ENCODE measurements at regions not wholly inside any gene's neighbourhood (a gene's known extent, or its start where the extent isn't known, plus 50 kb on each side); places are given as distances from the start of the nearest gene placed in this dataset.

DNA sequence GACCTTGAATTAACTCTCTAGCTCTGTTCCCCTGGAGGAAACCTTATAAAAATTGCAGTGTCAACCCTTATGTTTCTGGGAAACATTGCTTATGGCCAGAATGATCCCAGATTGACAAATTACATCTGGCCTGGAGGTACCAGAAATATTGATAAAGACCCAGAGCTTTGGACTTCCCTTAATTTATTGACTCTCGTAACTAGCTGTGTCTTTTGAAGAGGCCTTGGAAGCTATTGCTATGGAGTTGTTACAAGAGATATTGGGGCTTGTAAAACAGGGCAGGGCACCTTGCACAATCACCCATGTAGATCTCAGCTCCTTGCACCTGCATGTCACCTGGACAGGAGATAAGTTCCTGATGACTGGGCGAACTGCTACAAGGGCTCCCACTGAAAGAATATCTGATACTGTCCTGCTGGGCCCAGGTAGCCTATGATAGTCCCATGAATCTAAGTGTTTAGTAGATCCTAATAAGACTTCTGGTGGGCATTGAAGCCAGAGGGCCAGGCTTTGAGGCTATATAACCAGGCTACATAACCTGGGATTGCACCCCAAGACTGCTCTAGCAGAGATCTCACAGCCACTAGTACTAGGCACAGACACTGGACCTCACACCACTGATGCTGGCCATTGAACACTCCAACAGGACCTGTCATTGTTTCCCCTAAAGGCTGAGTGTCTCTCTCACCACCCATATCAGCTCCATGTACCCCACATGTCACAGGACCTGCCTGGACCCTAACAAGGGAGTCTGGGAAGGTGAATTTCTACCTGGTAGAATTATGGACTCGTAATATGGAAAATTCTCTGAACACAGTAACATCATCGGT lies 135.7 kb upstream of the PWP1 start:
- H3K4me3 ChIP-seq (ENCODE audit: low read depth, low read length) = no peak overlapping the region
- DNase-seq (ENCODE audit: low read depth) = no peak

DNA sequence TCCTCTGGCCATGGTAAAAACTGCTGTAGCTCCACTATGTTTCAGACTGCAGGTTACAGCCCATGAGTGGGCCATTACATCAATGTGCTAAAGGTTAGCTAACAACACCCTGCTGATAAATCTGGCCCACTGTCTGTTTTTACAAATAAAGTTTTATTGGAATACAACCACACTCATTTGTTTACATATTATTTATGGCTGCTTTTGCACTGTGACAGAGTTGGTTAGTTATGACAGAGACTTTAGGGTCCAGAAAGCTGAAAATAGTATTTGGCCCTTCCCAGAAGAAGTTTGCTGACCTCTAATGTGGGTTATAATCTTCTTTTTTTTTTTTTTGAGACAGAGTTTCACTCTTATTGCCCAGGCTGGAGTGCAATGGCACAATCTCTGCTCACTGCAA lies 134.2 kb upstream of the PWP1 start:
- no peak overlapping the region for H3K4me3 ChIP-seq (ENCODE audit: low read depth, low read length)
- no peak for DNase-seq (ENCODE audit: low read depth)

DNA sequence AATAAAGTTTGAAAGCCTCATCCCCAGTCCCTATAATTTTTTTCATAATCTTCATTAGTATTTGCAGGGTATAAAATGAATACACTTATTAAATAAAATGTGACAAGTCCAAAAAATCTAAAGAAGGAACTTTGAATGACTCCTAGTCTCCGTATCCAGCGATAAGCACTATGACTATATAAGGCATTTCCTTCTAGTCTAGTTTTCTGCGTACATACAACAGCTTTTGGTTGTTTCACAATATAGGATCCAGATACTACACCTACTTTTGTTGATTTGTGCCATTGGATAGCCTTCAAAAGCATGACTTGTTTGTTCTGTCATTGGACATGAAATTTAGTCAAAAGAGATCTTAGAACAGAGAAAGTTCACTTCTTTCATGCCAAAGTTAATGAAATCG lies 133.3 kb upstream of the PWP1 start:
- no peak overlapping the region for H3K4me3 ChIP-seq (ENCODE audit: low read depth, low read length)
- DNase-seq (ENCODE audit: low read depth) = no peak

DNA sequence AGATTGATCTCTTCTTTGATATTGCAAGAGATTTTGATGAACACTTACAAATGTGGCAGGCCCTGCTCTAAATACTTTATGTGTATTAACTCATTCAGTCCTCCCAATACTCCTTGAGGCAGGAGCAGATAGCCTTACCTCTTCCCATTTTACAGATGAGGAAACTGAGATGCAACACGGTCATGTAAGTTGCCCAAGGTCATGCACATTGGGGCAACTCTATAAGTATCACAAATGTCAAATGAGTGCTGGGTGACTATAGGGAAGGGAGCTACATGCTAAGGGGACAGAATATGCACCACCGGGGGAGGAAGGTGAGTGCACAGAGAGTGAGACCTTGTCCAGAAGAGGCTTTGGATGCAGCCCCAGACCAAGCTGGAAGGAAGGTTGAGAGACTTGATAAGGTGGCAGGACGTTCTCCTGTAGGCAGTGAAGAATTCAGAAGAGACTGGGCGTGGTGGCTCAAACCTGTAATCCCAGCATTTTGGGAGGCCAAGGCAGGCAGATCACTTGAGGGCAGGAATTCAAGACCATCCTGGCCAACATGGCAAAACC lies 132.3 kb upstream of the PWP1 start:
- H3K4me3 ChIP-seq (ENCODE audit: low read depth, low read length) = no peak overlapping the region
- DNase-seq (ENCODE audit: low read depth) = no peak

DNA sequence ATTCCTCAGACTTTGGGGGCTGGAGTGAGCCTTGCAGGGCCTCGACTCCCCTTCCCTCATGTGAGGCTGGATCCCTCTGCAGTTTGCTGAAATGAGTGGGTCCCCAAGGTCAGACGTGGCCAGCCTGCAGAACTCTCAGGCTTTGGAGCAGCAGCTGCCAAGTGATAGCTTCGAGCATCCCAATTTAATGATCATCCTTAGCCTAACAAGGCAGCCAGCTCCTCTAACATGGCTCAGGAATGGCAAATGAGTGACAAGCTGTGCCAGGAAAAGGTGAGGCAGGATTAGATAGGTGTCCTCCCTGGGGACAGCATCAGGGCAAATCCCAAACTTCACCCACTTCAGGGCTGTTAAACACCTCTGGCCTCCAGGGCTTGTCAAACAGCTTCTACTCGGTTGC lies 130.7 kb upstream of the PWP1 start:
- DNase-seq (ENCODE audit: low read depth) = no peak
- no peak overlapping the region for H3K4me3 ChIP-seq (ENCODE audit: low read depth, low read length)

DNA sequence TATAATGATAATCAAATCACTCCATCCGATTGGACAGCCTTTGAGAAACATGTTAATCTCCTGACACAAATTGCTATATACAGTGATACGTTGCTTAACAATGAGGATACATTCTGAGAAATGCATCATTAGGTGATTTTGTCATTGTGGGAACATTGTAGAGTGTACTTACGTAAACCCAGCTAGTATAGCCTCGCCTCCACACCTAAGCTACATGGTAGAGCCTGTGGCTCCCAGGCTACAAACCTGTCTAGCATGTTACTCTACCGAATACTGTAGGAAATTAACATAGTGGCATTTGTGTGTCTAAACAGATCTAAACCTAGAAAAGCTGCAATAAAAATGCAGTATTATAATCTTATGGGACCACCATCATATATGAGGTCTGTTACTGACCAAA lies 128.6 kb upstream of the PWP1 start:
- no peak overlapping the region for H3K4me3 ChIP-seq (ENCODE audit: low read depth, low read length)
- no peak for DNase-seq (ENCODE audit: low read depth)

DNA sequence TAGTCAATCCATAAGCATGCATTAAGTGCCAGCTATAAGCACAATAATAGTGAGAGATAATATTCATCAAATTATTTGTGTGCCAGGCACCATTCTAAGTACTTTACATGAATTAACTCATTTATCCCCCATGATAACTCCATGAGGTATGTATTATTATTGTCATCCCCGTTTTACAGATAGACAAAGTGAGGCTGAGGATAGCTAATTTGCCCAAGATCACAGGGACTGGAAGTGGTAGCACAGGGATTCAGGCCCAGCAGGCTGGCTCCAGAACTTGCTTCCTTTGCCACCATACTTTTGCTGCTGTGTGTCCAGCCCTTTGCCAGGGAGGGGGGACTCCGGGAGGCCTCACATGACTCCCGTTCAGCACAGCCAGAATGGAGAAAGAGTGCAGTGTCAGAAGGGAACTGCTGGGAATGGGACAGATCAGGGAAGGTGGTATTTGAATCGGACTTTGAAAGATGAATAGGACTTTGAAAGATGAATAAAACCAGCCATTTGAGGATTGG lies 128.0 kb upstream of the PWP1 start:
- DNase-seq (ENCODE audit: low read depth) = no peak
- H3K4me3 ChIP-seq (ENCODE audit: low read depth, low read length) = no peak overlapping the region

DNA sequence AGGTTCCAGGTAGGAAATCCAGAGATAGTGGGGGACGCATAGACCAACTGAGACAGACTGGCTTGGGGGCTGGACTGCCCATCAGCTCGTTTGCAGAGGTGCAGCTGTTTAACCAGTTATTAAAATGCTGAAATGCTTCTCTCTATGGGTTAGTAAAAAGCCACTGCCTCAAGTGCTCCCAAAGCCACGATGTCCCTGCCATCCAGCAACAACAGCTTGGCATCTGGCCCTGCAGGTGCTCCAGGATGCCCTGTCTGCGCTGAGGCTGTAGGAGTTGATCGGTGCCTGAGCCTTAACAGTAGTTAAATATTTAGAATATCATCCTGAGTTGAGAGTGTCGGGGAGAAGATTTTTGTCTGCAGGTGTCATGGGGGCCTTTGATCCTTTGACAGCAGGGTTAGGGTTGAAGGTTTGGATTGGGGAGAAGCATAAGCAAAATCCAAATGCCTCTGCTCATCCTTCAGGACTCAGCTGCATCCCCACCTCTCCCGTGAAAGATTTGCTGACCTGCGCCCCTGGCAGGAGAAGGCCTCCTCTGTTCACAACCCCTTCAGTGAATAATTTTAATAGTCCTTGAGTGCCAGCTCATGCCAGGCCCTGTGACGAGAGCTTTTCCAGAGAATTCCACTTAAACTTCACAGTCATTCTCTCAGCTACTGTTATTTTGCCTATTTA lies 127.3 kb upstream of the PWP1 start:
- no peak overlapping the region for H3K4me3 ChIP-seq (ENCODE audit: low read depth, low read length)
- no peak for DNase-seq (ENCODE audit: low read depth)

DNA sequence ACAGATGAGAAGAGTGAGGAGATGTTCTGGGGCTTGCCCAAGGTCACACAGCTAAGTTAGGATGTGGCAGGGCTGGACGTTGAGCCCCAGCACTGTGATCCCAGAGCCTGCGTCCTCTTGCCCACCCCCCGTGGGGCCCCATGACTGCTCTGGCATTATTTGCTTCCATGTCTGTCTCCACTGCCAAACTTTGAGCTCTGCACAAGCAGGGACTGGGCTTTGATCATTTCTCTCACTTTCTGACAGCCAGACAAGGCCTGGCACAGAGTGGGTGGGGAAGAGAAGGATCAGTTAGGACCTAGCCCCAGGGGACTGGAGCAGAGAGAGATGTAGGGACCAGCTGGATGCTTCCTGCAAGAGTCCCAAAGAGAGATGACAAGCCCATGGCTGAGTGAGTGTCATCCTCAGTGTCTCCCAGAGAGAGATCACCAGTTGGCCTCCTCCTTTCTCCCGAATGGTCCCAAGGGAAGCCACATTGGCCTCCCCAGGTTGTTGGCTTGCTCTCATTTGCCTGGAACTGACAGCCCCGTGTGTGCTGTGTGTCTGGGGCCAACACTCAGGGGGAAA lies 126.7 kb upstream of the PWP1 start:
- no peak for DNase-seq (ENCODE audit: low read depth)
- H3K4me3 ChIP-seq (ENCODE audit: low read depth, low read length) = no peak overlapping the region

DNA sequence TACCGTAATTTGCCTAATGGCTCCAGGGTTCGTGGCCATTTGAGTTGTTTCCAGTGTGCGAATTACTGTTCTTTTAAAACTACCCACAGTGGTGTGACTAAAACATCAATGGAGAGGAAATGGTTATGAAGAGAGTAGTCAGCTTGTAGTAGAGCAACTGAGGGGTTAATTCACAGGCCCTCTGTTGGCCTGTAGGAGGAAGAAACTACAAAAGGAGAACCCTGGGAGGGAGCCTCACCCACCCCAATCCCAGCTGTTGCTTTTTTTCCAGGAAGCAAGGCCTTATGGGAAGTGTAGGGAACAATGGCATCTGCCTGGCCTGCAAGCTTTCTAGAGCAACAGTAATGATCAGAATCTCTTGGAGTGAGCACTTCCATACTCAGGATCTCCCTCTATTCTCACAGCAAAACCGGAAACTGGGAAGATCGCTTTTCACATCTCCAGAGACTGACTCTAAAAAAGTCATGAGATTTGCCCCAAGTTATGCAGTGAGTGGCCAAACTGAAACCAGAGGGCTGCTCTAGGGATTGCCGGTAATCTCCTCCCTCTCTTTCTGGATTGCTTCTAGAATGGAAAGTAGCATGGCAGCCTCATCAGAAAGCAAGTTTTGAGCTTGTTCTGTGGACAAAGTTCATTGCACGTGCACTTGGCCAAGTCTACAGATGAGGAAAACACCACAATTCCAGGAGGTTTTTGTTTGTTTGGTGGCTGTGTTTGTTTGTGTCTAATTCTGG lies 125.3 kb upstream of the PWP1 start:
- DNase-seq (ENCODE audit: low read depth) = no peak

DNA sequence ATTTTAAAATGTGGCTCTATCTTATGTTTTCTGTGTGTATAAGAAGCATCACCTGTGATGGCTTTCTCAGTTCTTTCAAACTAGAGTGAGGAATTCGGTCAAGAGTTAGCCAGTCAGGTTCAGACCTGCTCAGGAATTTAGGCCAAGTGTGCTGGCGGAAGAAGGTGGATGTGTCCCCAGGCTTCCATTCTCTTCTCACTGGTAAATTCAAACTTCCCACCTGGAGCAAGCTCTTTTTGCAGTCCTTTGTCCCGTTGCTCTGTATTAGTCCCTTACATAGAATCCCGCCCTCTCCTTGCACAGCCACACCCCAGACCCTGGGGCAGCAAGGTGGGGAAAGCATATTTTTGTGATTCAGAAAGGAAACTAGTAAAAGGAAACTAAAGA lies 124.7 kb upstream of the PWP1 start:
- DNase-seq (ENCODE audit: low read depth) = no peak
- H3K4me3 ChIP-seq (ENCODE audit: low read depth, low read length) = no peak overlapping the region

More for the DNA sequence above, 125.3 kb upstream of the PWP1 start:
- H3K4me3 ChIP-seq (ENCODE audit: low read depth, low read length) = no peak overlapping the region

DNA sequence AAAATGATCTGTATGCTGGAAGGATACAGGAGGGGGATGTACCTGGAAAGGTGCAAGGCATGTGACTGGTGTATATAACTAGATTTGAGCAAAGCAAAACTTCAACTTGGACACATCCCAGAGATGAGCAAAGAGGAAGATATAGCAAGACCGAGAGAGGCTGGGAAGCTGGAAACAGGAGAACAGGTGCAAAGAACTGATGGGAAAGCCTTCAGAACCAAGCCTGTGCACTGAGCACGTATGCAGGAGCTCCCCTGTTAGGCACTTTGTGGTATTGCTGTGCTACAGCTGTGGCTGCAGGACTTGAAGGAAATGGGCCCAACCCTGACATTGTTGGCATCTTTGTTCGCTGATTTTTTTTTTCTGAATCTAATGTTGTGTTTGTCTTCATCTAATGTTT lies 120.7 kb upstream of the PWP1 start:
- no peak overlapping the region for H3K4me3 ChIP-seq (ENCODE audit: low read depth, low read length)
- no peak for DNase-seq (ENCODE audit: low read depth)

DNA sequence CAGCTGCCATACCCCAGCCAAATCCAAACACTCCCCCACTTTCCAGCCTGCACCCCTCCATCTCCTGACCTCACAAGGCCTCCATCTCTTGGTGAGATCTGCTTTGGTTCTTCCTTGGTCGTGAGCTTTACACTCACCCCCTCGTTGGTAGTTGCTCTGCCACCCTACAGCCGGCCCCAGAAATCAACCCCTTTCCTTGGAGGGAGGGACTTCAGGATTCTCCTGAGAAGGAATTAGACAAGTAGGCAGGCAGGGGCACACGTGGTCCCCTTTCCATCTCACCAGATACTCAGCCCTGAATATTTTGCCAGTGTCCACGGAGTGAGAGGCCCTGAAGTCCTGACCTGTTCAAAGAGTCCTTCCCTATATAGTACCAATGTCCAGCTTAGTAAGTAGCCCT lies 120.0 kb upstream of the PWP1 start:
- no peak for DNase-seq (ENCODE audit: low read depth)

DNA sequence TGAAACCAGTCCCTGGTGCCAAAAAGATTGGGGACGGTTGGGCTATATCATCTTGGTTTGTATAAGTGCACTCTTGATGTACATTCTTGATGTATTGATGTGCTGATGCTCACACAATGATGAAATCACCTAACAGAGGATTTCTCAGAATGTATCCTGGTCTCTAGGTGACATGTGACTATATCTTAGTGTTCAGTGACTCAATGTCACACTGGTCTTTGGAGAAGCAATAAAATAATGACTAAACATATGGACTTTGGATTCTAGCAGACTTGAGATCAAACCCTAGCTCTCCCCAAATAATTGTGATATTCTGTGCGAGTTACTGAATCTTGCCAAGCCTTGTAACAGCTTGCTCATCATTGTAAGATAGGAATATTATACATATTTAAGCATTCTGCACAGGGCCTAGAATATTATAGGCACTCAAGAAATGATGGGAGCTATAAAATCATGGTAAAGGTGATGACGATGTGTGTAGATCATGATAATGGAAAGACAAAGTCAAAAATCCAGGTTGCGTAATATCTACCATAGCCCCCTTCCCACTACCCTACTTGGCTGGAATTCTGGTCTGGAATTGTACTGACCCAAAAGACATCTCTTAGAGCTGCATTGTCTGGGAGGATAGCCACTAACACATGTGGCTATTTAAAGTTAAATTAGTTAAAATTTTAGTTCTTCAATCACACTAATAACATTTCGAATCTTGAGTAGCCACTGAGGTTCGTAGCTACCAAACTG lies 117.6 kb upstream of the PWP1 start:
- no peak for DNase-seq (ENCODE audit: low read depth)
- H3K4me3 ChIP-seq (ENCODE audit: low read depth, low read length) = no peak overlapping the region

More for the DNA sequence above, 120.0 kb upstream of the PWP1 start:
- H3K4me3 ChIP-seq (ENCODE audit: low read depth, low read length) = no peak overlapping the region

DNA sequence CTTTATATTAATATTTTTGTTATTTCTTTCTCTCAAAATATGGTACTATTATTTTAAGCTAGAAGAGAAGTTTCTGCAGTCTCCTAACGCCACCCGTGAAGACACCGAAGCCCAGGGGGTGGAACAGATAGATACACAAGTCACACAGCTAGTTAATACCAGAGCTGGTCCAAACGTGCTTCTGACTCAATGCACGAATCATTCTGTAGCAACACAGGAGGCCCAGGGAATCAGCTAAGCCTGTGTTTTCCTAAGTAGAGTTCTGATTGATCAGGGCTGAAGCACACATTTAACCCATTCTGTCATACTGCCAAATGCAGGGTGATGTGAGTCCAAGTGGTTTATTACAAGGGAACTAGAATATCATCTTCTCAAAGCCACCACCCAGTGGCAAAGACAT lies 116.9 kb upstream of the PWP1 start:
- H3K4me3 ChIP-seq (ENCODE audit: low read depth, low read length) = no peak overlapping the region
- no peak for DNase-seq (ENCODE audit: low read depth)

DNA sequence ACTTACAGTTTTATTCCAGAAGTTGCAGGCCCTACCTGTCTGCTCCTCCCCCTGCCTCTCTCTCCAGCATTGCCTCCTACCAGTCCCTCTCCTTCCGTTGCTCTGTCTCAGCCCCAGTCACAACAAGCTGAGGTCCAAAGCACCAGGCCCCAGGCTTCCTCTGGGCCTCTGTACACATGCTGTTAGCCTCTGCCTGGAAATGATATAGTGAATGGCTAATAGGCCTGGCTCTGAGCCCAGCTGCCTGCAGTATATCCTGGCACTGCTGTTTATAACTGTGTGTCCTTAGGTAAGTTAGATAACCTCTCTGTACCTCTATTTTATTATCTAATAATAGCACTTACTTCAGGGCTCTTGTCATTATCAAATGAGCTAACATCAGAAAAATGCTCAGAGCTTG lies 114.9 kb upstream of the PWP1 start:
- no peak overlapping the region for H3K4me3 ChIP-seq (ENCODE audit: low read depth, low read length)
- no peak for DNase-seq (ENCODE audit: low read depth)

DNA sequence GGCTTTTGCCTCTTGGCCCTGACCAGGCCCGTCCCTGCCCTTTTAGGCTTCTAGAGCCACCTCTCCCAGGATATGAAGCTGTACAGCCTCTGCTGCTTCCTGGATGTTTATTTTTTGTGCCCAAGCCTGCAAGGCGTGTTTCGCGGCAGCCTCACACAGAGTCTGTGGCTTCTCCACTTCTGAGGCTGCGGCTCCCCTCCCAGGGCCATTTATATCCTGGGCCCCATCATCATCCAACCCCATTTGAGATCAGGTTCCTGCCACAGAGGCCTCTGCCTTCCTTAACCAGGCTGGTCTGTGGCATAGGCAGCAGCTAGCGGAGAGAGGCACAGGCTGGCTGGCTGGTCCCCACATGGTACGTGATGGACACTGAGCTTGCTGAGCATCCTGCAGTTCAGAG lies 114.1 kb upstream of the PWP1 start:
- no peak overlapping the region for H3K4me3 ChIP-seq (ENCODE audit: low read depth, low read length)
- DNase-seq (ENCODE audit: low read depth) = no peak

DNA sequence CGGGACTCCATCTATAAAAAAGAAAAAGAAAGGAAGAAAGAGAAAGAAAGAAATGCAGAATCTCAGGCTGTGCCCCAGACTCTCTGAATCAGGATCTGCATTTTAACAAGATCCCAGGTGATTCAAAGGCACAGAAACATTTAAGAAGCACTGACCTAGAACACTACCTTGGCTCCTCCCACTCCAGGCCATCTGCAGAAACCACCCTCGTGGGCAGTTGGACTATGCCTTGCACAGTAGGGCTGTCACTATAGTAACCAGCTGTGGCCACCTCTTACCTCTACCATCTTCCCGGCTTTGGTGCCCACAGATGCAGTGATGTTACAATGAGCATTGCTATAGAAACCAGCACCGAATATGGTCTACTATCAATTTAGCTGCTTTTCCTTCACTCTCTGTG lies 110.9 kb upstream of the PWP1 start:
- H3K4me3 ChIP-seq (ENCODE audit: low read depth, low read length) = no peak overlapping the region

More for the DNA sequence above, 110.9 kb upstream of the PWP1 start:
- DNase-seq (ENCODE audit: low read depth) = no peak
